ENCODE measurements at regions not wholly inside any gene's neighbourhood (a gene's known extent, or its start where the extent isn't known, plus 50 kb on each side); places are given as distances from the start of the nearest gene placed in this dataset.
"Not testable (repeated sequence)": the region's sequence is repeated elsewhere in the genome, so short reads cannot be mapped to it uniquely, and the experiment has no call there.

DNA sequence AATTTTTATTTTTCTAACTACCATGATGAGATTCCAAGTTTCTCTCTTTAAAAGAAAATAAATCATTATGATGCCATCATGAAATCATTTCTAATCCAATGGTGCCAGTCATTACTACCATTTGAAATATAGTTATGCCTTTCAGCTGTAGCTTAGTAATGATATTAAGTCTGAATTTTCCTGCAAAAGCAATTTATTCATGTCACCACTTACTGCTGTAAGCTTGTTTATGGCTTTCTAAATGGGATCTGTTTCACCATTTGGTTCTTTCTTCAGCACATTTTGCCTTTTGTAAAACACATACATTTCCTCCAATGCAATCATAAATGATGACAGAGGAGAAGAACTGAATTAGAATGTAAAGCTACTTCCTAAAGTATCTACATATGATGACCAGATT is 130.5 kb downstream of the SEM1 start:
- H3K9me3 ChIP-seq (ENCODE audit: low read depth, low read length) = no peaks in the 10 kb centered on the region
- H3K27ac ChIP-seq = no peak overlapping the region
- no peak for DNase-seq (ENCODE audit: low read depth, low spot score)
- H3K4me3 ChIP-seq = no peak overlapping the region
- H3K36me3 ChIP-seq (ENCODE audit: insufficient read depth, low read length) = no peaks in the 10 kb centered on the region
- no peak for TF ChIP-seq EZH2 (IDR thresholded peaks at IDR 0.05)
- TF ChIP-seq POLR2AphosphoS5 (IDR thresholded peaks at IDR 0.05; ENCODE audit: borderline replicate concordance, low read depth, low read length) = no peak
- no peak for TF ChIP-seq FOXP2 (optimal IDR thresholded peaks at IDR 0.05; ENCODE audit: control extremely low read depth, extremely low read length, insufficient read depth)
- no peak overlapping the region for H3K9ac ChIP-seq (ENCODE audit: insufficient read length)

GRCh38 chr7:96578606-96579005 is 131.0 kb downstream of the SEM1 start:
- TF ChIP-seq POLR2AphosphoS5 (IDR thresholded peaks at IDR 0.05; ENCODE audit: borderline replicate concordance, low read depth, low read length) (no peak), FOXP2 (optimal IDR thresholded peaks at IDR 0.05; ENCODE audit: control extremely low read depth, extremely low read length, insufficient read depth) (no peak), EZH2 (IDR thresholded peaks at IDR 0.05) (no peak)

DNA sequence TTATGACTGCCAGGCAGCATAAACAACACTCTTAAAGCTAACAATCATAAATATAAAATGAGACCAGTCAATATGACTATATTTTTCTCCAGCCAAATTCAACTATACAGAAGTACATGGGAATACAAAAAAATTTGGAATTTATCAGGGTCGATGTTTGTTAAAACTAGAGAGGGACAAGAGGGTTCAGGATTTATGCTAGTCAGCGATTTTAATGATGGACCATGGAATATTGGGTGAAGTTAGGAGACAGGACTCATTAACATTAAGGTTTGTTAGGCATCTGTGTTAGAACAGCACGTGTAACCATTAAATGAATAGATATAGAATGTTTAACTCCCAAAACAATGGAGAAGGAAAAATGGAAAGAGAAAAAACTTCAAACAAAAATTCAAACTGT is 146.2 kb downstream of the SEM1 start:
- no peak overlapping the region for H3K4me3 ChIP-seq
- H3K36me3 ChIP-seq (ENCODE audit: insufficient read depth, low read length) = no peaks in the 10 kb centered on the region
- DNase-seq (ENCODE audit: low read depth, low spot score) = no peak
- no peaks in the 10 kb centered on the region for H3K9me3 ChIP-seq (ENCODE audit: low read depth, low read length)
- H3K27ac ChIP-seq = no peak overlapping the region
- H3K9ac ChIP-seq (ENCODE audit: insufficient read length) = no peak overlapping the region
- no peak for TF ChIP-seq EZH2 (IDR thresholded peaks at IDR 0.05)
- TF ChIP-seq FOXP2 (optimal IDR thresholded peaks at IDR 0.05; ENCODE audit: control extremely low read depth, extremely low read length, insufficient read depth) = no peak
- TF ChIP-seq POLR2AphosphoS5 (IDR thresholded peaks at IDR 0.05; ENCODE audit: borderline replicate concordance, low read depth, low read length) = no peak

More at GRCh38 chr7:96578606-96579005, 131.0 kb downstream of the SEM1 start:
- DNase-seq (ENCODE audit: low read depth, low spot score) = no peak
- Histone ChIP-seq H3K27ac (no peak overlapping the region), H3K36me3 (ENCODE audit: insufficient read depth, low read length) (no peaks in the 10 kb centered on the region), H3K9me3 (ENCODE audit: low read depth, low read length) (no peaks in the 10 kb centered on the region), H3K4me3 (no peak overlapping the region), H3K9ac (ENCODE audit: insufficient read length) (no peak overlapping the region)

DNA sequence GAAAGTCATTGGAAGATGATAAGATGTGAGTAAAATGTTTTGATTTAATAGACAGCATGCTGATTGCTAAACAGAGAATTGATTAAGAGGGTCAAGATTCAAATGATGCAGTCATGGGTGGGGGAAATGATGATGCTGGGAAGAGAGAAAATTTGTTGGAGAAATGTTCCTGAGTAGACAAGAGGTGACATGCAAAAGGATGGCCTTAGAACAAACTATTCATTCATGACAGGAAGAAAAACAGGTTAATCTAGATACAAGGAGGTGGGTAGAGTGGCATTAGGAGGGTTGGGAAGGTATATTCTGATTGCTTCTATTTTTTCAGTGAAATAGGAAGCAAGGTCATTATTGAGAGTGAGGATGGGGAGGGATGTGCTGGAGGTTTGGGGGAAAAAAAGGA is 146.7 kb downstream of the SEM1 start:
- TF ChIP-seq EZH2 (IDR thresholded peaks at IDR 0.05) = no peak
- no peak for TF ChIP-seq POLR2AphosphoS5 (IDR thresholded peaks at IDR 0.05; ENCODE audit: borderline replicate concordance, low read depth, low read length)
- TF ChIP-seq FOXP2 (optimal IDR thresholded peaks at IDR 0.05; ENCODE audit: control extremely low read depth, extremely low read length, insufficient read depth) = no peak
- no peak overlapping the region for H3K27ac ChIP-seq
- no peak overlapping the region for H3K4me3 ChIP-seq
- H3K9ac ChIP-seq (ENCODE audit: insufficient read length) = no peak overlapping the region
- no peak for DNase-seq (ENCODE audit: low read depth, low spot score)
- no peaks in the 10 kb centered on the region for H3K9me3 ChIP-seq (ENCODE audit: low read depth, low read length)
- no peaks in the 10 kb centered on the region for H3K36me3 ChIP-seq (ENCODE audit: insufficient read depth, low read length)

GRCh38 chr7:96562458-96562857 is 147.2 kb downstream of the SEM1 start:
- H3K9ac ChIP-seq (ENCODE audit: insufficient read length) = no peak overlapping the region
- no peak for DNase-seq (ENCODE audit: low read depth, low spot score)
- H3K36me3 ChIP-seq (ENCODE audit: insufficient read depth, low read length) = no peaks in the 10 kb centered on the region
- TF ChIP-seq FOXP2 (optimal IDR thresholded peaks at IDR 0.05; ENCODE audit: control extremely low read depth, extremely low read length, insufficient read depth) (no peak), POLR2AphosphoS5 (IDR thresholded peaks at IDR 0.05; ENCODE audit: borderline replicate concordance, low read depth, low read length) (no peak), EZH2 (IDR thresholded peaks at IDR 0.05) (no peak)
- H3K4me3 ChIP-seq = no peak overlapping the region
- H3K27ac ChIP-seq = no peak overlapping the region
- no peaks in the 10 kb centered on the region for H3K9me3 ChIP-seq (ENCODE audit: low read depth, low read length)

DNA sequence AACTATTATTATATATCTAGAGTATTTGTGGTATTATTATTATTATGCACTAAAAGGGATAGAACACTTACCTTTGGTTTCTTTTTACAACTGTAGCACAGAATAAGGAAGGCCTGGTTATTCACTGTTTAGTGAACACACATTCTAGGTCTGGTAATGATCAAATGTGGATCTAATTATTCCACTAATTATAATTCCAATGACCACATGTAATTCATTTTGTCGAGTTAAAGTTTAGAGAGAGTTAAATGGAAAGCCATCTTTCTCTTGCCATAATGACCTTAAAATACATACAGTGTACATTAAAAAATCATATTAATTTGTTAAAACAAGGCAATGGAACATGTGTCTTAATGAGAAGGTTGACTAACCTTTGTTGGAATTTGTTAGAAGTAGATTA is 147.8 kb downstream of the SEM1 start:
- no peak for DNase-seq (ENCODE audit: low read depth, low spot score)
- no peak overlapping the region for H3K4me3 ChIP-seq
- H3K27ac ChIP-seq = no peak overlapping the region
- TF ChIP-seq EZH2 (IDR thresholded peaks at IDR 0.05) (no peak), FOXP2 (optimal IDR thresholded peaks at IDR 0.05; ENCODE audit: control extremely low read depth, extremely low read length, insufficient read depth) (no peak), POLR2AphosphoS5 (IDR thresholded peaks at IDR 0.05; ENCODE audit: borderline replicate concordance, low read depth, low read length) (no peak)
- H3K9me3 ChIP-seq (ENCODE audit: low read depth, low read length) = no peaks in the 10 kb centered on the region
- no peak overlapping the region for H3K9ac ChIP-seq (ENCODE audit: insufficient read length)
- no peaks in the 10 kb centered on the region for H3K36me3 ChIP-seq (ENCODE audit: insufficient read depth, low read length)

DNA sequence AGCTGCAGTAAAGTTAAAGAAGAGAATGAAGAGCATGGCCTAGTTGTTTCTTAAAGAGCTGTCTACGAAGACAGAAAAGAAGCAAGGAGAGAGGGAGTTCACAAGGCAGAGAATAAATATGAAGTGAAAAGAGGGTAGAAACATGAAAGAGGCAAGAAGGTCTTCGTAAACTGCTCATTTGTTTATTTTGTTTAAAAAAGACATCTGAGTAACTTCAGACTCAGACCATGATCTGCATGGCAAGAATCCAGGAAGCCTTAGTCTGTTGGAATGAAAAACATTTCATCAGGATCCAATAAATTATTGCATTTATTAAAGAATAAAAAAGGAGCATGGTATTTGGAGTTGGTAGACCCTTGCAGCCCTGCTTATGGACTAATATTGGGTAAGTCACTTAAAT is 151.1 kb downstream of the SEM1 start:
- no peaks in the 10 kb centered on the region for H3K36me3 ChIP-seq (ENCODE audit: insufficient read depth, low read length)
- TF ChIP-seq POLR2AphosphoS5 (IDR thresholded peaks at IDR 0.05; ENCODE audit: borderline replicate concordance, low read depth, low read length) = no peak
- TF ChIP-seq EZH2 (IDR thresholded peaks at IDR 0.05) = no peak
- TF ChIP-seq FOXP2 (optimal IDR thresholded peaks at IDR 0.05; ENCODE audit: control extremely low read depth, extremely low read length, insufficient read depth) = no peak

GRCh38 chr7:96558093-96558492 is 151.6 kb downstream of the SEM1 start:
- Histone ChIP-seq H3K9me3 (ENCODE audit: low read depth, low read length) (no peaks in the 10 kb centered on the region), H3K4me3 (no peak overlapping the region), H3K27ac (no peak overlapping the region), H3K9ac (ENCODE audit: insufficient read length) (no peak overlapping the region), H3K36me3 (ENCODE audit: insufficient read depth, low read length) (no peaks in the 10 kb centered on the region)
- DNase-seq (ENCODE audit: low read depth, low spot score) = no peak
- TF ChIP-seq EZH2 (IDR thresholded peaks at IDR 0.05) (no peak), POLR2AphosphoS5 (IDR thresholded peaks at IDR 0.05; ENCODE audit: borderline replicate concordance, low read depth, low read length) (no peak), FOXP2 (optimal IDR thresholded peaks at IDR 0.05; ENCODE audit: control extremely low read depth, extremely low read length, insufficient read depth) (no peak)

More for the DNA sequence above, 151.1 kb downstream of the SEM1 start:
- Histone ChIP-seq H3K9ac (ENCODE audit: insufficient read length) (no peak overlapping the region), H3K27ac (no peak overlapping the region), H3K9me3 (ENCODE audit: low read depth, low read length) (no peaks in the 10 kb centered on the region), H3K4me3 (no peak overlapping the region)
- no peak for DNase-seq (ENCODE audit: low read depth, low spot score)

DNA sequence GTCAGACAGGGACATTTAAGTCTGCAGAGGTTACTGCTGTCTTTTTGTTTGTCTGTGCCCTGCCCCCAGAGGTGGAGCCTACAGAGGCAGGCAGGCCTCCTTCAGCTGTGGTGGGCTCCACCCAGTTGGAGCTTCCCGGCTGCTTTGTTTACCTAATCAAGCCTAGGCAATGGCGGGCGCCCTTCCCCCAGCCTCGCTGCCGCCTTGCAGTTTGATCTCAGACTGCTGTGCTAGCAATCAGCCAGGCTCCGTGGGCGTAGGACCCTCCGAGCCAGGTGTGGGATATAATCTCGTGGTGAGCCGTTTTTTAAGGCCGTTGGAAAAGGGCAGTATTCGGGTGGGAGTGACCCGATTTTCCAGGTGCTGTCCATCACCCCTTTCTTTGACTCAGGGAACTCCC is 152.0 kb downstream of the SEM1 start:
- DNase-seq (ENCODE audit: low read depth, low spot score); H3K36me3 ChIP-seq (ENCODE audit: insufficient read depth, low read length); H3K9ac ChIP-seq (ENCODE audit: insufficient read length); H3K27ac ChIP-seq; H3K9me3 ChIP-seq (ENCODE audit: low read depth, low read length); H3K4me3 ChIP-seq: not testable (repeated sequence)

Measured in SK-N-MC (cell line).